ENCODE measurements at regions not wholly inside any gene's neighbourhood (a gene's known extent, or its start where the extent isn't known, plus 50 kb on each side); places are given as distances from the start of the nearest gene placed in this dataset.

GRCh38 chrX:23540532-23540931 is 126.8 kb upstream of the PRDX4 start:
- DNase-seq: no peak

- no peak for DNase-seq
Observed at GRCh38 chrX:23548164-23548563, 119.1 kb upstream of the PRDX4 start.

GRCh38 chrX:23552303-23552702 is 115.0 kb upstream of the PRDX4 start:
- DNase-seq: no peak

- peak; percentile 47 for DNase-seq
Observed at GRCh38 chrX:23554304-23554703, 113.0 kb upstream of the PRDX4 start.

- no peak for DNase-seq
Observed at GRCh38 chrX:23557070-23557469, 110.2 kb upstream of the PRDX4 start.

- DNase-seq: no peak
Observed at GRCh38 chrX:23559975-23560374, 107.3 kb upstream of the PRDX4 start.

GRCh38 chrX:23570674-23571343 is 96.5 kb upstream of the PRDX4 start:
- no peak for DNase-seq

DNA sequence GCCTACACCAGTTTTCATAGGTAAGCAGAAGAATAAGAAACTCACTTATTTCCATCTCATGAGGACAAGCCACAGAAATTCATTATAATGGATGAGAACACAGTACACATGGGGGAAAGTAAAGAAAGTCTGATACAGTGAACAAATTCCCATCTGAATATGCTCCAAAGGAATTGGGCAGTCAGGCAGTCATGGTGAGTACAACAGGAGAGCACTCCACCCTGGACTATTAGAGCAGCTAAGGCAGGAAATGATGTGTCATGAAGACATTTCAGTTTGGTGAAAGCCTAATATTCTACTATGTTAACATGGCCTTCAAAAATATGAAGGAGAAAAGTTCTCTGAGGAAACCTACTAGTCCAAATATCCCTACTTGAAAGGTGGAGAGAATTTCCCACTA is 92.0 kb upstream of the PRDX4 start:
- DNase-seq: no peak

DNA sequence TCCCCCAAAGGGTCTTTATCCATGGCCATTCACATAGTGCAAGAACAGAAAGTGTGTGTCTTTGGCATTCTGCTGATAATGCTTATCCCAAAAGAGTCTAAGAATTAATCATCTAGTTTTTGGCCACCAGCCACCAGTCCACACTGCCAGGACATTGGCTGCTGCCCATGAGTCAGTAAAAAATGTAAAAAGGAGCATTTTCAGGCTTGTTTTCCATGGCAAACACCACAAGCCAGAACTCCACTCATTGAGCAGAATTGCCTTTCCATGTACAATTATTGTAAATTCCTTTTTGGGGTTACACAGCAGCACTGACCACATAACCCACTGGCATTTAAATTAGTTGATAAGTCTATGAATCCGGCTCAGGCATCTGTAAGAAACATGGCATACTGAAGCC is 89.2 kb upstream of the PRDX4 start:
- no peak for DNase-seq

- DNase-seq: no peak
Observed at GRCh38 chrX:23589496-23589895, 77.8 kb upstream of the PRDX4 start.

- DNase-seq: no peak
Observed at GRCh38 chrX:23592741-23593140, 74.6 kb upstream of the PRDX4 start.

- no peak for DNase-seq
Observed at GRCh38 chrX:23598575-23598974, 68.7 kb upstream of the PRDX4 start.

GRCh38 chrX:23603501-23603900 is 63.8 kb upstream of the PRDX4 start:
- no peak for DNase-seq

DNA sequence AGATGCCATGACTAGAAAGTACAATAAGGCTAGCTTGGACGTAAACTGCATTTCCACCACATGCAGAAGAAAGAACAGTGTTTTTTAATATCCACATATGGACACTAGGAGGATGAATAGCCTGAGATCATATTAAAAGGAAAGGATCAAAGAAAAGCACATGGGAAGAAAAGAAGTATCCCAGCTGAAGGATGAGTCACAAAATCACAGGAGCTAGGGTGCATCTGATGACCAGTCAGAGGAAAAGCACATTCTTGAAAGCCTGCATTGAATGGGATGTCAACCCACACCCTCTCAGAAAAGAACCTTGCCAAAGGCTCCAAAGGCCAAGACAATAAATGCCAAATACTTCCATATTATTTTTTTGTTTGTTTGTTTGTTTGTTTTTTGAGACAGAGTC is 56.8 kb upstream of the PRDX4 start:
- no peak for DNase-seq

DNA sequence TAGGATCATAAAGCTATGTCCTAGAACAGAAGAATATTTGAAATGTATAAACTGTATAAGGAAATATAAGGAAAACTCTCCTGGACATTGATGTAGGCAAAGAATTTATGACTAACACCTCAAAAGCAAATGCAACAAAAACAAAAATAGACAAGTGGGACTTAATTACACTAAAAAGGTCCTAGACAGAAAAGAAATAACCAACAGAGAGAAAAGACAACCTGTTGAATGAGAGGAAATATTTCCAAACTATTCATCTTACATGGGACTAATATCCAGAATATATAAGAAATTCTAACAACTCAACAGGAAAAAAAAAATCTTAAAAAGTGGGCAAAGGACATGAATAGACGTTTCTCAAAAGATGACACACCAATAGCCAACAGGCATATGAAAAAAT is 54.4 kb upstream of the PRDX4 start:
- DNase-seq: no peak

DNA sequence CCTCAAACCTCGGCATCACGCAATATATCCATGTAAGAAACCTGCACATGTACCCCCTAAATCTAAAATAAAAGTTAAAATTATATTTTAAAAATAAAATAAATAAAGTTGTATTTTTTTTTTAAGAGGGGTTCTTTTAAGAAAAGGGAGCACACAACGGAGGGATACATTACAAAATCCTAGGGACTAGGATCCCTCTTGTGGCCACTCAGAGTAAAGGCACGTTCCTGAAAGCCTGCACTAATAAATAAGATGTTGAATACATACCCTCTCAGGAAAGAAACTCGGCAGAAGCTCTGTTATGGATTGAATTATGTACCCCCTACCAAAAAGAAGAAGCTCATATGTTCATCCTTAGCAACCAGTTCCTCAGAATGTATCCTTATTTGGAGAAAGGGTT is 50.9 kb upstream of the PRDX4 start:
- DNase-seq: peak; percentile 24

Data from tongue (tissue), 1 donor.